Body of pancreas (tissue), 4 donors: ENCODE measurements at regions not wholly inside any gene's neighbourhood (a gene's known extent, or its start where the extent isn't known, plus 50 kb on each side); places are given as distances from the start of the nearest gene placed in this dataset.

ENCODE experiments used
- POLR2A ChIP-seq, 3 donors: fragments of 450-650 bp; IDR thresholded peaks; one replicate each; pipeline ENCODE4 v1.6.1; 2016; ENCODE audit warnings: antibody characterized with exemption in 3 of 3, mild to moderate bottlenecking in 2 of 3
- TF ChIP-seq, protein P1 (sequence below), 7 experiments: fragments of 450-650 bp in 4 of 7; fragments of 200-600 bp in 3 of 7; sonication (generic) in 3 of 7; IDR thresholded peaks; one replicate each; pipeline ENCODE4 v1.5.1; 2016 to 2019; ENCODE audit warnings: antibody characterized with exemption in 7 of 7

GRCh38 chr14:28482251-28483040 is 284.1 kb upstream of the FOXG1 start:
- TF ChIP-seq, protein P1, sequence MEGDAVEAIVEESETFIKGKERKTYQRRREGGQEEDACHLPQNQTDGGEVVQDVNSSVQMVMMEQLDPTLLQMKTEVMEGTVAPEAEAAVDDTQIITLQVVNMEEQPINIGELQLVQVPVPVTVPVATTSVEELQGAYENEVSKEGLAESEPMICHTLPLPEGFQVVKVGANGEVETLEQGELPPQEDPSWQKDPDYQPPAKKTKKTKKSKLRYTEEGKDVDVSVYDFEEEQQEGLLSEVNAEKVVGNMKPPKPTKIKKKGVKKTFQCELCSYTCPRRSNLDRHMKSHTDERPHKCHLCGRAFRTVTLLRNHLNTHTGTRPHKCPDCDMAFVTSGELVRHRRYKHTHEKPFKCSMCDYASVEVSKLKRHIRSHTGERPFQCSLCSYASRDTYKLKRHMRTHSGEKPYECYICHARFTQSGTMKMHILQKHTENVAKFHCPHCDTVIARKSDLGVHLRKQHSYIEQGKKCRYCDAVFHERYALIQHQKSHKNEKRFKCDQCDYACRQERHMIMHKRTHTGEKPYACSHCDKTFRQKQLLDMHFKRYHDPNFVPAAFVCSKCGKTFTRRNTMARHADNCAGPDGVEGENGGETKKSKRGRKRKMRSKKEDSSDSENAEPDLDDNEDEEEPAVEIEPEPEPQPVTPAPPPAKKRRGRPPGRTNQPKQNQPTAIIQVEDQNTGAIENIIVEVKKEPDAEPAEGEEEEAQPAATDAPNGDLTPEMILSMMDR (IDR thresholded peaks at IDR 0.05), result no peak
- TF ChIP-seq POLR2A (IDR thresholded peaks at IDR 0.05), result no peak
